ENCODE measurements at regions not wholly inside any gene's neighbourhood (a gene's known extent, or its start where the extent isn't known, plus 50 kb on each side); places are given as distances from the start of the nearest gene placed in this dataset.

DNA sequence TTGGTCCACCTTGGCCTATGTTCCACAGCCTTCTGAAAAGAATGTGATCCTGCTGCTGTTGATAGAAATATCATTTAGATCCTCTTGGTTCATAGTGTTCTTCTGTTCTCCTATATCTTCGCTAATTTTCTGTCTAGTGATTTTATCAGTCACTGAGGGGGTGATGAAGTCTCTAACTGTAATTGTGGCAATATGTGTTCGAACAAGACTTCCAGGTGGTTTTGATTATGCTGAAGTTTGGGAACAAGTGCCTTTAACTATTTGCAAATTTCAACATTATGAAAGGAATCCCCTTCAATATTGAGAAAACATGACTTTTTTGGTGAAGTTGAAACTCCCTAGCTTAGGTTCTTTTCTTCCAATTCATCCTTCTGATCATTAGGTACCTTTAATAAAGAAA lies 140.4 kb downstream of the MTX2 start:
- ATAC-seq: no peak
- no peak overlapping the region for H3K4me3 ChIP-seq
- TF ChIP-seq, protein P1, sequence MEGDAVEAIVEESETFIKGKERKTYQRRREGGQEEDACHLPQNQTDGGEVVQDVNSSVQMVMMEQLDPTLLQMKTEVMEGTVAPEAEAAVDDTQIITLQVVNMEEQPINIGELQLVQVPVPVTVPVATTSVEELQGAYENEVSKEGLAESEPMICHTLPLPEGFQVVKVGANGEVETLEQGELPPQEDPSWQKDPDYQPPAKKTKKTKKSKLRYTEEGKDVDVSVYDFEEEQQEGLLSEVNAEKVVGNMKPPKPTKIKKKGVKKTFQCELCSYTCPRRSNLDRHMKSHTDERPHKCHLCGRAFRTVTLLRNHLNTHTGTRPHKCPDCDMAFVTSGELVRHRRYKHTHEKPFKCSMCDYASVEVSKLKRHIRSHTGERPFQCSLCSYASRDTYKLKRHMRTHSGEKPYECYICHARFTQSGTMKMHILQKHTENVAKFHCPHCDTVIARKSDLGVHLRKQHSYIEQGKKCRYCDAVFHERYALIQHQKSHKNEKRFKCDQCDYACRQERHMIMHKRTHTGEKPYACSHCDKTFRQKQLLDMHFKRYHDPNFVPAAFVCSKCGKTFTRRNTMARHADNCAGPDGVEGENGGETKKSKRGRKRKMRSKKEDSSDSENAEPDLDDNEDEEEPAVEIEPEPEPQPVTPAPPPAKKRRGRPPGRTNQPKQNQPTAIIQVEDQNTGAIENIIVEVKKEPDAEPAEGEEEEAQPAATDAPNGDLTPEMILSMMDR (IDR thresholded peaks at IDR 0.05): no peak
- FAIRE-seq: no peak
- H3K36me3 ChIP-seq: no peaks in the 10 kb centered on the region
- no peak for DNase-seq
- H3K4me1 ChIP-seq: no peaks in the 10 kb centered on the region
- intact Hi-C loops (cut with DNase I): no loop called here
- no peaks in the 10 kb centered on the region for H3K27me3 ChIP-seq
- H3K27ac ChIP-seq: no peak overlapping the region
- WGBS, 2 donors: 78 to 85% methylated on average over 2 of the region's 2 CpGs
- H3K9me3 ChIP-seq: no peaks in the 10 kb centered on the region

DNA sequence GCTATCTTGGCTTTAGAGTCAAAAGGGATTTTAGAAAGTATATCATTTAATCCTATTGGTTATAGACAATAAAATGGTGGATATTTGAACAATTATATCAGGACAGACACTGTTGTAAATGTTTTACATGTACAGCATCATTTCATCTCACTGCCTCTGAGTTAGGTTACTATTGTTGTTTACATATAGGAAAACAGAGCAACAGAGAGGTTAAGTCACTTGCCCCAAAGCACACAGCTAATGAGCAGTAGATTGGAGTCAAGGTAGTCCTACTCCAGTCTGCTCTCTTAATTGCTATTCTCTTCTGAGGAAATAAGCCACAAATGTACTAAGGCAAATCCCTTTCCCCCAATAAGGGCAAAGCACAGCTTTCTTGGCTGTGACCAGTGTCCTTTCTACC lies 142.9 kb downstream of the MTX2 start:
- no peaks in the 10 kb centered on the region for H3K36me3 ChIP-seq
- H3K4me1 ChIP-seq: no peaks in the 10 kb centered on the region
- H3K27ac ChIP-seq: no peak overlapping the region
- no peaks in the 10 kb centered on the region for H3K9me3 ChIP-seq
- no peak for ATAC-seq
- intact Hi-C loops (cut with DNase I): no loop called here
- TF ChIP-seq, protein P1 (IDR thresholded peaks at IDR 0.05): no peak
- H3K27me3 ChIP-seq: no peaks in the 10 kb centered on the region
- H3K4me3 ChIP-seq: no peak overlapping the region
- DNase-seq: no peak
- no peak for FAIRE-seq

DNA sequence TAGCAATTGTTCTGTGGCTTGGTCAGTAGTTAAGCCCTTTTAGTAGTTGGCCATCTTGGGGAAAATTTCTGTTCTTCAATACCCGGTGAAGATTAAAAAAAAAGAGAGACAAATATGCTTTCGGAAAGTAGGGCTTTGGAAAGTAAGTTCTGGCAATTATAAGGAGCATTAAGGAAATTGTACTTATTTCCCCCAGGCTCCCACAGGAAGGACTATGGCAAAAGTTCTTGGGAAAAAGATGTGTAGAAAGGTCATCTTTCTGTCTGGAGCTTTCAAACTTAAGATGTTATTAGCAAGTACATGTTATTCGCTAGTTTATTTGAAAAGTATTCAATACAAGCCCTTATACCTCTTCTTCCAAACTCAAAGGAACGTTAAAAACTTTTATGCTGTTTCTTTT lies 144.5 kb downstream of the MTX2 start:
- Histone ChIP-seq H3K4me3 (no peak overlapping the region), H3K9me3 (no peaks in the 10 kb centered on the region), H3K36me3 (no peaks in the 10 kb centered on the region), H3K27ac (no peak overlapping the region), H3K27me3 (no peaks in the 10 kb centered on the region), H3K4me1 (no peaks in the 10 kb centered on the region)
- ATAC-seq (no peak), DNase-seq (no peak), FAIRE-seq (no peak)
- intact Hi-C loops (cut with DNase I): no loop called here
- TF ChIP-seq, protein P1 (IDR thresholded peaks at IDR 0.05): no peak
- WGBS, 2 donors: 57 to 69% methylated on average over 4 of the region's 4 CpGs

DNA sequence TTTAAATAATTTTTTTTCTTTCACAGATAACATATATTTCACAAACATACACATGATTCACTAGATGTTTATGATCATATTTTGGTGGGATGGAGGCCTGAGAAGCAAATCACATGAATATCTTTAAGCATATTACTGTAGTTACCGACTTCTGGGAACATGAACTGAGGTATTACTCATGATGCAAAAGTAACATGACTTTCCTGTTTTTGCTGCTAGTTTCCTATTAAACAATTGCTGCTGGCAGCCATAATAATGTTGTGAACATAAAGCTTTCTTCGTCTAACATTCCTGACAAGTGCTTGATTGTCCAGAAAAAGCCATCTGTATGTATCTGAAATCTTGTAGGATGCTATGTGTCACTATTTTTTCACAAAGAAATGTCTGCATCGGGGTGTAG lies 145.4 kb downstream of the MTX2 start:
- no peaks in the 10 kb centered on the region for H3K4me1 ChIP-seq
- no peak overlapping the region for H3K4me3 ChIP-seq
- FAIRE-seq: no peak
- WGBS, 2 donors: 61 to 68% methylated on average over 3 of the region's 3 CpGs
- H3K9me3 ChIP-seq: no peaks in the 10 kb centered on the region
- H3K27ac ChIP-seq: no peak overlapping the region
- TF ChIP-seq, protein P1 (IDR thresholded peaks at IDR 0.05): no peak
- intact Hi-C loops (cut with DNase I): no loop called here
- ATAC-seq: no peak
- H3K36me3 ChIP-seq: no peaks in the 10 kb centered on the region
- no peaks in the 10 kb centered on the region for H3K27me3 ChIP-seq
- no peak for DNase-seq

DNA sequence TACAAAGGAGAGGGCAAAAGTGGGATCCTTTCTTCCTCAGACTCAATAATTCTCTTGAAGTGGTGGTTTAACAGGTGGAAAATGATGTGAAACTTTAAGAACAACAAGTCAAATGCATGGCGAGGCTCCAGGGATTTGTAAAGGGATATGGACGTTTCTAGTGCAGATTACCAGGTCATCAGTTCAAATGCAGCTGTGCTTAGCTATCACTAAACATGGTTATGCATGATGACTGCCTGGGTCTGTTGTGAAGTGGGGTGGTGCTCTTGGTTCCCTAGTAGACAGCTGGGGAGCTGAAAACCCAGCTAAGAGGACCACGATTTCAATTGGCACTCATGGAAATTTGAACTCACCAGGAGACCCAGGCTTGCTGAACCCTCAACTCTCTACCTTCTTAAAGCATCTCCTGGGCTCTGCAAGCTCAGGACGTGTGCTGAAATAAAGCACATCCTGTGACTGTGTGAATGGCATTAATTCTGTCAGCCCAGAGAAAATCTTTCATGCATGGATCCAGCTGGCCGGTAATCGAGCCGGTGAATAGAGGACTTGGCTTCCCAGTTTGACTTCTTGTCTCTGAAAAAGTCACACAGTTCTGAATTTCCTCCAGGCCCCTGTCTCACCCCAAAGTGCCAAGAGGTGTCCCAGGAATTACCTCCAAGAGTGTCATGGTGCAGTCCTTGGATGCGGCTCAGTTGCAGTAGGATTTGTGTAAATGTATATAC lies 146.1 kb downstream of the MTX2 start:
- intact Hi-C loops (cut with DNase I): no loop called here
- WGBS, 2 donors: 60 to 66% methylated on average over 8 of the region's 8 CpGs
- FAIRE-seq: no peak

More for the DNA sequence above, 146.1 kb downstream of the MTX2 start:
- TF ChIP-seq, protein P1 (IDR thresholded peaks at IDR 0.05): no peak
- H3K4me3 ChIP-seq: no peak overlapping the region
- H3K27ac ChIP-seq: no peak overlapping the region
- no peaks in the 10 kb centered on the region for H3K36me3 ChIP-seq
- ATAC-seq (no peak), DNase-seq (no peak)
- no peaks in the 10 kb centered on the region for H3K4me1 ChIP-seq
- no peaks in the 10 kb centered on the region for H3K27me3 ChIP-seq
- no peaks in the 10 kb centered on the region for H3K9me3 ChIP-seq

Measured in pancreas (tissue), 10 donors.